ENCODE measurements at regions not wholly inside any gene's neighbourhood (a gene's known extent, or its start where the extent isn't known, plus 50 kb on each side); places are given as distances from the start of the nearest gene placed in this dataset.

GRCh38 chr11:91967691-91968045, 256.9 kb upstream of the FAT3 start:
- no peaks in the 10 kb centered on the region for H3K36me3 ChIP-seq
- no peak overlapping the region for H3K4me3 ChIP-seq
- TF ChIP-seq CTCF (IDR thresholded peaks at IDR 0.05): no peak
- no peaks in the 10 kb centered on the region for H3K9me3 ChIP-seq
- no peaks in the 10 kb centered on the region for H3K27me3 ChIP-seq
- DNase-seq (ENCODE audit: low spot score in 2 of 2): no peak
- peaks cover 0 to 3% of the 10 kb centered on the region in 2 donors for H3K4me1 ChIP-seq
- intact Hi-C loops (cut with DNase I): no loop called here
- no peak overlapping the region for H3K27ac ChIP-seq

GRCh38 chr11:91967026-91967690, 257.5 kb upstream of the FAT3 start:
- H3K27ac ChIP-seq: no peak overlapping the region
- intact Hi-C loops (cut with DNase I): no loop called here
- no peak overlapping the region for H3K4me3 ChIP-seq
- H3K36me3 ChIP-seq: no peaks in the 10 kb centered on the region
- peaks cover 0 to 3% of the 10 kb centered on the region in 2 donors for H3K4me1 ChIP-seq
- H3K9me3 ChIP-seq: no peaks in the 10 kb centered on the region
- DNase-seq (ENCODE audit: low spot score in 2 of 2): no peak
- no peaks in the 10 kb centered on the region for H3K27me3 ChIP-seq
- no peak for TF ChIP-seq CTCF (IDR thresholded peaks at IDR 0.05)

- TF ChIP-seq CTCF (IDR thresholded peaks at IDR 0.05): no peak
- Histone ChIP-seq H3K36me3 (no peaks in the 10 kb centered on the region), H3K27ac (no peak overlapping the region), H3K4me3 (no peak overlapping the region), H3K4me1 (peaks cover 0 to 3% of the 10 kb centered on the region in 2 donors), H3K9me3 (peaks cover 0 to 1% of the 10 kb centered on the region in 2 donors), H3K27me3 (no peaks in the 10 kb centered on the region)
- intact Hi-C loops (cut with DNase I): no loop called here
- no peak for DNase-seq (ENCODE audit: low spot score in 2 of 2)
Measured at GRCh38 chr11:91966368-91966767, 258.2 kb upstream of the FAT3 start.

GRCh38 chr11:91960770-91961169, 263.8 kb upstream of the FAT3 start:
- peaks cover 0 to 6% of the 10 kb centered on the region in 2 donors for H3K9me3 ChIP-seq
- no peaks in the 10 kb centered on the region for H3K4me1 ChIP-seq
- intact Hi-C loops (cut with DNase I): no loop called here
- no peak for DNase-seq (ENCODE audit: low spot score in 2 of 2)
- H3K4me3 ChIP-seq: no peak overlapping the region
- no peak for TF ChIP-seq CTCF (IDR thresholded peaks at IDR 0.05)
- H3K27me3 ChIP-seq: no peaks in the 10 kb centered on the region
- H3K36me3 ChIP-seq: no peaks in the 10 kb centered on the region
- H3K27ac ChIP-seq: no peak overlapping the region

- intact Hi-C loops (cut with DNase I): no loop called here
- Histone ChIP-seq H3K36me3 (no peaks in the 10 kb centered on the region), H3K27me3 (no peaks in the 10 kb centered on the region), H3K4me1 (no peaks in the 10 kb centered on the region), H3K4me3 (no peak overlapping the region), H3K9me3 (peaks cover 0 to 6% of the 10 kb centered on the region in 2 donors), H3K27ac (no peak overlapping the region)
- no peak for DNase-seq (ENCODE audit: low spot score in 2 of 2)
- TF ChIP-seq CTCF (IDR thresholded peaks at IDR 0.05): no peak
Measured at GRCh38 chr11:91959411-91959810, 265.2 kb upstream of the FAT3 start.

GRCh38 chr11:91956711-91957110, 267.9 kb upstream of the FAT3 start:
- no peaks in the 10 kb centered on the region for H3K36me3 ChIP-seq
- no peak overlapping the region for H3K4me3 ChIP-seq
- intact Hi-C loops (cut with DNase I): no loop called here
- no peak for DNase-seq (ENCODE audit: low spot score in 2 of 2)
- no peak overlapping the region for H3K27ac ChIP-seq
- no peaks in the 10 kb centered on the region for H3K4me1 ChIP-seq
- peaks cover 0 to 6% of the 10 kb centered on the region in 2 donors for H3K9me3 ChIP-seq
- H3K27me3 ChIP-seq: no peaks in the 10 kb centered on the region
- TF ChIP-seq CTCF (IDR thresholded peaks at IDR 0.05): no peak

Measured in ascending aorta (tissue), 2 donors.